Mucosa of descending colon (tissue), 3 donors: ENCODE measurements at regions not wholly inside any gene's neighbourhood (a gene's known extent, or its start where the extent isn't known, plus 50 kb on each side); places are given as distances from the start of the nearest gene placed in this dataset.
"Not testable (repeated sequence)": the region's sequence is repeated elsewhere in the genome, so short reads cannot be mapped to it uniquely, and the experiment has no call there.

Experiments used
- ATAC-seq: fragments of 200-7000 bp; cut with Tn5 transposase; one replicate; pipeline ENCODE4 v1.9.1; 2020; ENCODE audit warnings: mild to moderate bottlenecking, moderate library complexity
- DNase-seq, 3 donors: peaks; one replicate each; pipeline ENCODE4 v3.0.0-alpha.2; 2020
- H3K36me3 ChIP-seq: fragments of 200-600 bp; one replicate; pipeline ENCODE4 v1.8.0; 2021; ENCODE audit warnings: low read depth, mild to moderate bottlenecking
- H3K4me1 ChIP-seq: fragments of 200-600 bp; one replicate; pipeline ENCODE4 v1.8.0; 2021; ENCODE audit warnings: low read depth, mild to moderate bottlenecking
- H3K4me3 ChIP-seq: fragments of 200-600 bp; one replicate; pipeline ENCODE4 v1.8.0; 2021; ENCODE audit warnings: mild to moderate bottlenecking
- H3K9me3 ChIP-seq: fragments of 200-600 bp; one replicate; pipeline ENCODE4 v1.8.0; 2021; ENCODE audit warnings: mild to moderate bottlenecking
- CTCF ChIP-seq: fragments of 200-600 bp; IDR thresholded peaks from one replicate; pipeline ENCODE4 v1.8.0; 2022; ENCODE audit warnings: antibody characterized with exemption, mild to moderate bottlenecking
- intact Hi-C, 2 donors: fragments of 100-400 bp; cut with DNase I in 1 of 2; cut with micrococcal nuclease in 1 of 2; formaldehyde crosslinking; loops; one replicate each; pipeline versions ENCODE4 v1.11.0 to v1.11.1; 2022; cut with DNase I, micrococcal nuclease
- donor health status: DM: no; HTN: no; CAD: no; lungs with moderate emphysema.
- donor health status: DM: no; HTN: no; CAD: no.
- donor health status: DM: no; HTN: yes; CAD: no.

DNA sequence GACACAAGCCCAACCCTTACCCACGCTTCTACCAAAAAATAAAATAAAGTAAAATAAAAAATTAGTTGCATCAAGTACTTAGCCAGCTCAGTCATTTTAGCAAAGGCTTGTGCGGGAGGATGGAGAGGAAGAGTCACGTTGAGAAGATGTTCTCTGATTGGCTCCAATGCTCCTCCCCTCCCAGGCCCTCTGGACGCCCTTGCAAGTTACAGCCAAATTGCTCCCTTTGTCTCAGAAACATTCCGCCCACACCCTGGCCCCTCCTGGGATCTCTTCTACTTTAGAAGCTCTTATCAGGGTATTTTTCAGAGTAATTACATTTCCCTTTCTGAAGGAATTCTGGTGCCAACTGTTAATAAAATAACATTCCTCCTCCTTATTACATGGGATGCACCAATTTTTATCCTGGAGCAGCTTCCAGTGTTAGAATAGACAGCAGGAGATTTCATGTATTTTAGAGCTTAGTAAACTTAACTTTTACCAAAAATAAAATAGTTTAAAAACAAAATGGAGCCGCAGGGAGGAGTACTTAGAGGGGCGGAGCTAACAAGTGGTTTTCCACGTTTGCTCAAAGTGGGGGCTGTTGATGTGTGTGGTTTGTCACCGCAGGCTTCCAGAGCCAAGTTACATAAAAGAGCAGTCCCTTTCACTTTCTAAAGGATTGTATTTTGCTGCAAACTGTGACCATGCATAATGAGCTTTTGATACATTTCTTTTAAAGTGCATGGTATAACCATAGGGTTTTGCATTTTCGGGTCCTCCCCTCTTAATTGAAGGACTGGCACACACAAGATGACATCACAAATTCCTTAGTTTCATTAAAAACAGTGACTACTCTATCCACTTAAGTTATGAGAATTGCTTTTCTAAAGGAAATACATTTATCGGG lies 71.7 kb upstream of the RAP1B start:
- Histone ChIP-seq H3K9me3 (no peaks in the 10 kb centered on the region), H3K4me3 (no peak overlapping the region), H3K36me3 (no peaks in the 10 kb centered on the region), H3K4me1 (peaks cover 7% of the 10 kb centered on the region)
- no peak for TF ChIP-seq CTCF
- ATAC-seq (peak; percentile 76), DNase-seq (peak in 1 of 3 donors; percentile 49)
- intact Hi-C loops, result no loop called here

GRCh38 chr12:68539615-68539952 lies 71.1 kb upstream of the RAP1B start:
- Histone ChIP-seq H3K36me3 (no peaks in the 10 kb centered on the region), H3K4me3 (no peak overlapping the region), H3K9me3 (no peaks in the 10 kb centered on the region), H3K4me1 (peaks cover 7% of the 10 kb centered on the region)
- no peak for DNase-seq
- no peak for ATAC-seq
- intact Hi-C loops, result no loop called here
- TF ChIP-seq CTCF, result no peak

DNA sequence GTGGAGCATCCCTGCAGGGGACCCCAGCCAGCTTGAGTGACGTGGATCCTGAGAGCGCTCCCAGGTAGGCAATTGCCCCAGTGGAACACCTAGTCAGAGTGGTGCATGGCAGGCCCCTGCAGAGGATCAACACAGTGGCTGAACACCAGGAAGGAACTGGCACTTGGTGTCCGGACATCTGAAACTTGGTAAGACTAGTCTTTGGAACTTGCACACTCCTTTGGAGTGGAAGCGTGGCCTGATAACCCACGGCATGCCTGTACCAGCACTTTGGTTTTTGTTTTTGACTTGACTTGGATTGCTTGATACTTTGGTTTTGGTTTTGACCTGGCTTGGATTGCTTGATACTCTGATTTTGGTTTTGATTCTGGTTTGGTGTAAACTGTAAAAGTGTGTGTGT lies 69.9 kb upstream of the RAP1B start:
- intact Hi-C loops, result not testable (repeated sequence)

GRCh38 chr12:68547318-68547717 lies 63.4 kb upstream of the RAP1B start:
- H3K4me1 ChIP-seq, H3K36me3 ChIP-seq, DNase-seq, ATAC-seq, intact Hi-C loops, H3K4me3 ChIP-seq: not testable (repeated sequence)
- H3K9me3 ChIP-seq, result peaks cover 16% of the 10 kb centered on the region

More for the DNA sequence above, 69.9 kb upstream of the RAP1B start:
- DNase-seq, H3K4me1 ChIP-seq, H3K9me3 ChIP-seq, ATAC-seq, H3K36me3 ChIP-seq, H3K4me3 ChIP-seq: not testable (repeated sequence)

GRCh38 chr12:68552605-68553195 lies 58.0 kb upstream of the RAP1B start:
- ATAC-seq, H3K9me3 ChIP-seq, H3K4me3 ChIP-seq, DNase-seq, intact Hi-C loops, H3K36me3 ChIP-seq, H3K4me1 ChIP-seq: not testable (repeated sequence)

GRCh38 chr12:68557011-68557730 lies 53.5 kb upstream of the RAP1B start:
- Histone ChIP-seq H3K36me3 (no peaks in the 10 kb centered on the region), H3K4me3 (no peak overlapping the region), H3K9me3 (no peaks in the 10 kb centered on the region), H3K4me1 (no peaks in the 10 kb centered on the region)
- ATAC-seq (no peak), DNase-seq (no peak)
- intact Hi-C loops, result no loop called here
- TF ChIP-seq CTCF, result no peak

GRCh38 chr12:68559246-68559645 lies 51.5 kb upstream of the RAP1B start:
- ATAC-seq (peak; percentile 34), DNase-seq (no peak)
- no peak for TF ChIP-seq CTCF
- H3K4me1 ChIP-seq, result no peaks in the 10 kb centered on the region
- H3K9me3 ChIP-seq, result no peaks in the 10 kb centered on the region
- intact Hi-C loops, result no loop called here
- H3K4me3 ChIP-seq, result no peak overlapping the region
- no peaks in the 10 kb centered on the region for H3K36me3 ChIP-seq
